PC-9 (cell line): ENCODE measurements at regions not wholly inside any gene's neighbourhood (a gene's known extent, or its start where the extent isn't known, plus 50 kb on each side); places are given as distances from the start of the nearest gene placed in this dataset.

Experiments
- CTCF ChIP-seq: fragments of 200-600 bp; sonication (generic); conservative IDR thresholded peaks from 2 replicates; pipeline ENCODE4 v1.6.1; 2017; ENCODE audit warnings: mixed run types, antibody characterized with exemption, mild to moderate bottlenecking, moderate library complexity
- EZH2 ChIP-seq: fragments of 200-600 bp; sonication (generic); IDR thresholded peaks from 2 replicates; pipeline ENCODE4 v1.8.0; 2017; ENCODE audit warnings: antibody characterized with exemption, low read depth

DNA sequence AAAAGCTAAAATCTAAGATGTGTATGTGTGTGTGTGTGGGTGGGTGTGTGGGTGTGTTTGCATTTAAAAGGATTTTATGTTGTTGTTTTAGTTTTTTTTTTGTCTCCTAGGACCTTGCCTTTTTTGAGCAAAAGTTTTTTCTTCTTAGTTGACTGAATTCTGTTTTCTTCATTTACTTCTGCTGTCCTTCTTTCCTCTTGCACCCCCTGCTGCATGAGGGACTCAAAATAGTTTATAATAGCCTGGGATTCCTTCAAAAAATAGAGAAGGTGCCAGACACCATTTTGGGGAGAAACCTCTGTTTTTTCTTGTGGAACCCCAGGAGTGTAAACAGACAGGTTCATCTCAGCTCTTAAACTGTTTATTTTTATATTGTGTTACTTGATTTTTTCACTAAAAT lies 817.7 kb downstream of the TBC1D22A start:
- TF ChIP-seq CTCF (no peak), EZH2 (no peak)
